HL-60 (cell line): ENCODE measurements at regions not wholly inside any gene's neighbourhood (a gene's known extent, or its start where the extent isn't known, plus 50 kb on each side); places are given as distances from the start of the nearest gene placed in this dataset.

ENCODE experiments used
- CTCF ChIP-seq: IDR thresholded peaks from one replicate; pipeline ENCODE4 v1.5.1; 2011; ENCODE audit warnings: low read length, control low read depth, inconsistent platforms; ENCODE audit not compliant: insufficient read depth
- GABPA ChIP-seq: IDR thresholded peaks from 2 replicates; pipeline ENCODE4 v1.6.1; 2012; ENCODE audit warnings: low read depth
- POLR2AphosphoS5 ChIP-seq: IDR thresholded peaks from 2 replicates; pipeline ENCODE4 v1.6.1; 2012; ENCODE audit warnings: low read depth
- REST ChIP-seq: IDR thresholded peaks from 2 replicates; pipeline ENCODE4 v1.6.1; 2012; ENCODE audit warnings: low read depth; ENCODE audit not compliant: insufficient replicate concordance

GRCh38 chr5:102583276-102584124 lies 84.7 kb upstream of the SLCO6A1 start:
- TF ChIP-seq REST (no peak), CTCF (no peak), GABPA (no peak), POLR2AphosphoS5 (no peak)
